H1 (cell line): ENCODE measurements at regions not wholly inside any gene's neighbourhood (a gene's known extent, or its start where the extent isn't known, plus 50 kb on each side); places are given as distances from the start of the nearest gene placed in this dataset.

Experiments used
- CTCF ChIA-PET: fragments of 300-600 bp; sonication (Branson Sonifier 250); formaldehyde crosslinking; loops from one replicate; lab custom pipeline; 2021; ENCODE audit not compliant: partially characterized antibody; lab: Charles Lee
- POLR2A ChIA-PET: fragments of 300-600 bp; sonication (Branson Sonifier 250); formaldehyde crosslinking; loops from one replicate; lab custom pipeline; 2021; ENCODE audit warnings: inconsistent platforms; ENCODE audit not compliant: partially characterized antibody; lab: Charles Lee
- DNase-seq, 2 experiments: peaks; one replicate each; pipeline versions ENCODE4 v3.0.0 to v3.0.0-alpha.2; 2010 to 2022; ENCODE audit warnings: low spot score in 2 of 2, low read depth in 1 of 2, mixed read lengths in 1 of 2
- FAIRE-seq: peaks from 2 replicates; lab custom pipeline; 2011; peaks lifted over from hg19 to GRCh38; lab: Jason Lieb, UNC
- H2AFZ ChIP-seq: 2 replicates; pipeline ENCODE4 v1.8.1; 2012; ENCODE audit warnings: low read length, inconsistent platforms
- H2AK5ac ChIP-seq: 2 replicates; pipeline ENCODE4 v1.6.1; 2013; ENCODE audit warnings: low read depth, low read length
- H2BK120ac ChIP-seq: replicated peaks from 2 replicates; pipeline ENCODE3; 2013; ENCODE audit warnings: low read depth, low read length, inconsistent platforms
- H2BK12ac ChIP-seq: 2 replicates; pipeline ENCODE4 v1.6.1; 2013; ENCODE audit warnings: low read depth, low read length
- H2BK15ac ChIP-seq: 2 replicates; pipeline ENCODE4 v1.6.1; 2013; ENCODE audit warnings: low read length
- H2BK20ac ChIP-seq: 2 replicates; pipeline ENCODE4 v1.6.1; 2013; ENCODE audit warnings: low read length
- H2BK5ac ChIP-seq: 2 replicates; pipeline ENCODE4 v1.6.1; 2013; ENCODE audit warnings: low read depth, low read length
- H3K14ac ChIP-seq: 2 replicates; pipeline ENCODE4 v1.6.1; 2013; ENCODE audit warnings: inconsistent platforms; ENCODE audit not compliant: insufficient read length
- H3K18ac ChIP-seq: 2 replicates; pipeline ENCODE4 v1.6.1; 2013; ENCODE audit warnings: low read length; ENCODE audit errors: extremely low read depth
- H3K23ac ChIP-seq: 2 replicates; pipeline ENCODE4 v1.6.1; 2013; ENCODE audit warnings: inconsistent platforms; ENCODE audit not compliant: insufficient read length
- H3K23me2 ChIP-seq: 2 replicates; pipeline ENCODE4 v1.6.1; 2013; ENCODE audit warnings: low read depth, low read length
- H3K27ac ChIP-seq: 2 replicates; pipeline ENCODE4 v1.6.1; 2011; ENCODE audit warnings: low read depth, low read length, inconsistent platforms
- H3K27me3 ChIP-seq, 4 experiments: replicated peaks in 1 of 4; 1 replicate in 1 of 4; 2 replicates in 3 of 4; pipeline versions ENCODE4 v1.6.1 to v1.8.1; 2011 to 2013; ENCODE audit warnings: low read length in 3 of 4, mild to moderate bottlenecking in 3 of 4, inconsistent platforms in 2 of 4, mixed read lengths in 2 of 4, moderate library complexity in 1 of 4; ENCODE audit not compliant: control insufficient read depth in 3 of 4, insufficient read depth in 3 of 4; ENCODE audit errors: extremely low read depth in 1 of 4
- H3K36me3 ChIP-seq, 4 experiments: 2 replicates each; pipeline versions ENCODE4 v1.6.1 to v1.8.1; 2011 to 2013; ENCODE audit warnings: mild to moderate bottlenecking in 4 of 4, low read length in 3 of 4, moderate library complexity in 2 of 4, control low read depth in 1 of 4, inconsistent platforms in 1 of 4; ENCODE audit not compliant: insufficient read depth in 4 of 4, control insufficient read depth in 2 of 4
- H3K4ac ChIP-seq: replicated peaks from 2 replicates; pipeline ENCODE3; 2013; ENCODE audit warnings: low read length, low read depth, mixed read lengths, inconsistent platforms; ENCODE audit not compliant: insufficient read length
- H3K4me1 ChIP-seq, 4 experiments: replicated peaks in 1 of 4; 1 replicate in 1 of 4; 2 replicates in 3 of 4; pipeline versions ENCODE4 v1.6.1 to v1.8.1; 2011 to 2013; ENCODE audit warnings: low read length in 3 of 4, inconsistent platforms in 2 of 4, mixed read lengths in 1 of 4; ENCODE audit not compliant: insufficient read depth in 4 of 4, control insufficient read depth in 3 of 4
- H3K4me2 ChIP-seq, 2 experiments: 2 replicates each; pipeline versions ENCODE4 v1.6.1 to v1.8.1; 2011 to 2013; ENCODE audit warnings: low read depth in 2 of 2, low read length in 2 of 2, control low read depth in 1 of 2, inconsistent platforms in 1 of 2, mild to moderate bottlenecking in 1 of 2; ENCODE audit not compliant: insufficient read depth in 1 of 2
- H3K4me3 ChIP-seq, 4 experiments: fragments of 200-600, 300-600 bp in 1 of 4; sonication (generic), shearing (Covaris generic), sonication (Bioruptor Twin) in 1 of 4; 2 replicates each; pipeline versions ENCODE4 v1.5.1 to v1.8.1; 2011 to 2016; ENCODE audit warnings: low read length in 4 of 4, low read depth in 3 of 4, control low read depth in 2 of 4, inconsistent platforms in 2 of 4, mild to moderate bottlenecking in 2 of 4, mixed read lengths in 1 of 4, moderate library complexity in 1 of 4; ENCODE audit not compliant: insufficient read depth in 2 of 4; ENCODE audit errors: extremely low read depth in 1 of 4
- H3K56ac ChIP-seq: replicated peaks from 2 replicates; pipeline ENCODE3; 2013; ENCODE audit warnings: low read depth, mild to moderate bottlenecking, mixed read lengths, low read length, inconsistent platforms; ENCODE audit not compliant: insufficient read length
- H3K79me1 ChIP-seq: 2 replicates; pipeline ENCODE4 v1.6.1; 2013; ENCODE audit warnings: low read depth, low read length, control low read depth
- H3K79me2 ChIP-seq, 2 experiments: 2 replicates each; pipeline versions ENCODE4 v1.6.1 to v1.8.1; 2012 to 2013; ENCODE audit warnings: low read length in 2 of 2, mild to moderate bottlenecking in 2 of 2, inconsistent platforms in 1 of 2; ENCODE audit not compliant: insufficient read depth in 2 of 2, control insufficient read depth in 1 of 2
- H3K9ac ChIP-seq, 4 experiments: replicated peaks in 1 of 4; 1 replicate in 1 of 4; 2 replicates in 3 of 4; pipeline versions ENCODE4 v1.6.1 to v1.8.1; 2011 to 2013; ENCODE audit warnings: low read depth in 3 of 4, low read length in 3 of 4, control low read depth in 2 of 4, mild to moderate bottlenecking in 2 of 4, moderate library complexity in 2 of 4, inconsistent platforms in 1 of 4; ENCODE audit errors: extremely low read depth in 1 of 4
- H3K9me3 ChIP-seq, 2 experiments: 2 replicates each; pipeline versions ENCODE4 v1.6.1 to v1.8.1; 2012 to 2013; ENCODE audit warnings: mild to moderate bottlenecking in 2 of 2, moderate library complexity in 2 of 2, control low read depth in 1 of 2, inconsistent platforms in 1 of 2, low read depth in 1 of 2, low read length in 1 of 2, mixed read lengths in 1 of 2; ENCODE audit not compliant: insufficient read depth in 2 of 2
- H4K20me1 ChIP-seq, 2 experiments: replicated peaks in 1 of 2; 2 replicates each; pipeline versions ENCODE3 to v1.8.1; 2011 to 2013; ENCODE audit warnings: inconsistent platforms in 2 of 2, low read length in 2 of 2, mild to moderate bottlenecking in 1 of 2; ENCODE audit not compliant: insufficient read depth in 2 of 2, control insufficient read depth in 1 of 2
- H4K5ac ChIP-seq: 2 replicates; pipeline ENCODE4 v1.6.1; 2013; ENCODE audit warnings: low read length, low read depth, mixed read lengths, inconsistent platforms; ENCODE audit not compliant: insufficient read length
- H4K8ac ChIP-seq: 2 replicates; pipeline ENCODE4 v1.8.0; 2013; ENCODE audit warnings: mild to moderate bottlenecking, moderate library complexity, low read length, inconsistent platforms; ENCODE audit not compliant: insufficient read depth; ENCODE audit errors: extremely low read depth
- H4K91ac ChIP-seq: replicated peaks from 2 replicates; pipeline ENCODE3; 2013; ENCODE audit warnings: low read length, mixed read lengths, inconsistent platforms; ENCODE audit not compliant: insufficient read length
- ASH2L ChIP-seq: fragments of 200-600, 300-600 bp; sonication (generic); IDR thresholded peaks from one replicate; pipeline ENCODE4 v1.7.1; 2017; ENCODE audit warnings: low read length
- CHD2 ChIP-seq: IDR thresholded peaks from 2 replicates; pipeline ENCODE4 v1.6.1; 2012; ENCODE audit warnings: low read length, improper control_type of control experiment
- CTCF ChIP-seq, 3 experiments: IDR thresholded peaks; 1 replicate in 2 of 3; 2 replicates in 1 of 3; pipeline versions ENCODE4 v1.5.1 to v1.6.1; 2011; ENCODE audit warnings: low read length in 3 of 3, mild to moderate bottlenecking in 3 of 3, inconsistent platforms in 2 of 3, low read depth in 1 of 3, moderate library complexity in 1 of 3; ENCODE audit not compliant: insufficient read depth in 1 of 3; ENCODE audit errors: control extremely low read depth in 1 of 3
- EP300 ChIP-seq, 2 experiments: IDR thresholded peaks; 1 replicate in 1 of 2; 2 replicates in 1 of 2; pipeline ENCODE4 v1.6.1; 2011 to 2012; ENCODE audit warnings: low read depth in 2 of 2, low read length in 2 of 2, mild to moderate bottlenecking in 2 of 2, borderline replicate concordance in 1 of 2, inconsistent platforms in 1 of 2, moderate library complexity in 1 of 2
- KDM4A ChIP-seq: IDR thresholded peaks from one replicate; pipeline ENCODE4 v1.7.1; 2012; ENCODE audit warnings: low read depth, mild to moderate bottlenecking, moderate library complexity, low read length, inconsistent platforms; ENCODE audit not compliant: severe bottlenecking
- POLR2AphosphoS5 ChIP-seq: IDR thresholded peaks from 2 replicates; pipeline ENCODE4 v1.6.1; 2011; ENCODE audit warnings: low read depth, low read length
- SP4 ChIP-seq: IDR thresholded peaks from 2 replicates; pipeline ENCODE4 v1.6.1; 2012; ENCODE audit warnings: low read length, inconsistent platforms
- TAF1 ChIP-seq: IDR thresholded peaks from 2 replicates; pipeline ENCODE4 v1.6.1; 2011; ENCODE audit warnings: mild to moderate bottlenecking, low read depth, low read length
- TAF7 ChIP-seq: optimal IDR thresholded peaks from 2 replicates; pipeline ENCODE3; 2011; ENCODE audit warnings: low read depth, mild to moderate bottlenecking, inconsistent platforms, low read length, moderate library complexity, borderline replicate concordance
- TCF12 ChIP-seq: IDR thresholded peaks from 2 replicates; pipeline ENCODE4 v1.6.1; 2011; ENCODE audit warnings: low read depth, mild to moderate bottlenecking, low read length
- TEAD4 ChIP-seq: IDR thresholded peaks from 2 replicates; pipeline ENCODE4 v1.6.1; 2012; ENCODE audit warnings: low read depth, low read length, inconsistent platforms, mixed read lengths
- WGBS, 2 experiments: shearing (Covaris generic) in 1 of 2; methylation state at CpG; one replicate each; pipeline versions ENCODE4 v1.1.6 to v1.1.7; 2013 to 2015; ENCODE audit warnings: low lambda C conversion rate in 2 of 2, mixed read lengths in 2 of 2, inconsistent platforms in 1 of 2, low coverage in 1 of 2, missing lambda C conversion rate in 1 of 2; ENCODE audit not compliant: insufficient replicate concordance in 2 of 2, insufficient coverage in 1 of 2, insufficient read length in 1 of 2; ENCODE audit errors: extremely low coverage in 1 of 2, missing lambda C conversion rate in 1 of 2; 5-methylcytosine and 5-hydroxymethylcytosine counted together

GRCh38 chr1:209430821-209431259, 152.7 kb upstream of the CAMK1G start:
- H3K18ac ChIP-seq: no peak overlapping the region; the same call in 1 of the 2 replicates
- H3K36me3 ChIP-seq: peaks cover 0 to 6% (median 2%) of the 10 kb centered on the region in 4 experiments; a peak in 2 of 8 replicates
- H3K79me1 ChIP-seq: no peaks in the 10 kb centered on the region
- H3K4me3 ChIP-seq: no peak overlapping the region
- H4K91ac ChIP-seq: no peak overlapping the region
- H2BK5ac ChIP-seq: peak overlapping the region; percentile 11; the same call in 1 of the 2 replicates
- no peak overlapping the region for H3K27ac ChIP-seq
- POLR2A ChIA-PET: interaction anchor here (1.2 kb wide), 1 partner anchor 47 kb away, joined by 3 read pairs; no protein-coding TSS in a partner anchor
- H3K4ac ChIP-seq: no peak overlapping the region
- DNase-seq (no peak), FAIRE-seq (no peak)
- 0 out of 2 replicates have a peak overlapping the region, but pooled peaks have one; percentile 13 for H2BK20ac ChIP-seq
- H3K9me3 ChIP-seq: no peaks in the 10 kb centered on the region
- peaks cover 13 to 47% (median 42%) of the 10 kb centered on the region in 4 experiments for H3K4me1 ChIP-seq
- CTCF ChIA-PET: interaction anchor here (1.6 kb wide), 1 partner anchor 77 kb away, joined by 6 read pairs; no protein-coding TSS in a partner anchor
- H2BK15ac ChIP-seq: peak overlapping the region; percentile 85
- H4K5ac ChIP-seq: no peak overlapping the region
- H3K9ac ChIP-seq: no peak overlapping the region
- H2AFZ ChIP-seq: no peak overlapping the region
- no peak overlapping the region for H2BK120ac ChIP-seq
- H3K14ac ChIP-seq: no peak overlapping the region
- peak overlapping the region in 1 of 2 experiments; percentile 60; a peak in 3 of 4 replicates for H3K4me2 ChIP-seq
- peak overlapping the region; percentile 2; the same call in 1 of the 2 replicates for H2AK5ac ChIP-seq
- no peaks in the 10 kb centered on the region; the same call in 1 of the 2 replicates for H3K23me2 ChIP-seq
- peaks cover 0 to 16% of the 10 kb centered on the region in 2 experiments; a peak in 2 of 4 replicates for H3K79me2 ChIP-seq
- WGBS, 2 experiments: 89% methylated on average over 5 of the region's 5 CpGs; no CpG with 5 or more reads in 1 of the 2 experiments
- no peak overlapping the region for H3K56ac ChIP-seq
- H2BK12ac ChIP-seq: 0 out of 2 replicates have a peak overlapping the region, but pooled peaks have one; percentile 18
- H4K20me1 ChIP-seq: no peaks in the 10 kb centered on the region
- H4K8ac ChIP-seq: no peak overlapping the region
- H3K23ac ChIP-seq: no peak overlapping the region
- H3K27me3 ChIP-seq: no peaks in the 10 kb centered on the region
- no peak for TF ChIP-seq TEAD4
- TF ChIP-seq POLR2AphosphoS5: no peak
- no peak for TF ChIP-seq TAF7
- no peak for TF ChIP-seq CTCF (IDR thresholded peaks at IDR 0.05; ENCODE audit: control extremely low read depth in 1 of 3, insufficient read depth in 1 of 3, low read depth in 1 of 3, low read length in 3 of 3)
- TF ChIP-seq EP300 (IDR thresholded peaks at IDR 0.05; ENCODE audit: borderline replicate concordance in 1 of 2, low read depth in 2 of 2, low read length in 2 of 2): no peak
- TF ChIP-seq SP4: no peak
- TF ChIP-seq CHD2: no peak
- TF ChIP-seq TCF12: no peak
- no peak for TF ChIP-seq KDM4A
- TF ChIP-seq TAF1: no peak
- no peak for TF ChIP-seq ASH2L
